Ishikawa (cell line): ENCODE measurements at regions not wholly inside any gene's neighbourhood (a gene's known extent, or its start where the extent isn't known, plus 50 kb on each side); places are given as distances from the start of the nearest gene placed in this dataset.

Source experiments
- CEBPB ChIP-seq: IDR thresholded peaks from 2 replicates; pipeline ENCODE4 v1.6.1; 2012
- CREB1 ChIP-seq: IDR thresholded peaks from 2 replicates; pipeline ENCODE4 v1.6.1; 2012; ENCODE audit warnings: low read depth
- EP300 ChIP-seq: IDR thresholded peaks from 2 replicates; pipeline ENCODE4 v1.6.1; 2012; ENCODE audit warnings: borderline replicate concordance
- FOXM1 ChIP-seq: IDR thresholded peaks from 2 replicates; pipeline ENCODE4 v1.6.1; 2012; ENCODE audit warnings: low read depth, borderline replicate concordance
- RAD21 ChIP-seq: IDR thresholded peaks from 2 replicates; pipeline ENCODE4 v1.6.1; 2012; ENCODE audit warnings: low read depth
- TAF1 ChIP-seq: IDR thresholded peaks from 2 replicates; pipeline ENCODE4 v1.6.1; 2012; ENCODE audit warnings: low read depth, mild to moderate bottlenecking
- TCF12 ChIP-seq: IDR thresholded peaks from 2 replicates; pipeline ENCODE4 v1.6.1; 2012; ENCODE audit warnings: low read depth
- TEAD4 ChIP-seq: IDR thresholded peaks from 2 replicates; pipeline ENCODE4 v1.6.1; 2012
- YY1 ChIP-seq: IDR thresholded peaks from 2 replicates; pipeline ENCODE4 v1.6.1; 2012; ENCODE audit warnings: low read depth
- ZBTB7A ChIP-seq: IDR thresholded peaks from 2 replicates; pipeline ENCODE4 v1.6.1; 2012; ENCODE audit warnings: low read depth
- TF ChIP-seq, protein P1 (sequence below): IDR thresholded peaks from 2 replicates; pipeline ENCODE4 v1.6.1; 2012; ENCODE audit warnings: low read depth, mild to moderate bottlenecking
- TF ChIP-seq, protein P2 (sequence below): IDR thresholded peaks from 2 replicates; pipeline ENCODE4 v1.6.1; 2012

DNA sequence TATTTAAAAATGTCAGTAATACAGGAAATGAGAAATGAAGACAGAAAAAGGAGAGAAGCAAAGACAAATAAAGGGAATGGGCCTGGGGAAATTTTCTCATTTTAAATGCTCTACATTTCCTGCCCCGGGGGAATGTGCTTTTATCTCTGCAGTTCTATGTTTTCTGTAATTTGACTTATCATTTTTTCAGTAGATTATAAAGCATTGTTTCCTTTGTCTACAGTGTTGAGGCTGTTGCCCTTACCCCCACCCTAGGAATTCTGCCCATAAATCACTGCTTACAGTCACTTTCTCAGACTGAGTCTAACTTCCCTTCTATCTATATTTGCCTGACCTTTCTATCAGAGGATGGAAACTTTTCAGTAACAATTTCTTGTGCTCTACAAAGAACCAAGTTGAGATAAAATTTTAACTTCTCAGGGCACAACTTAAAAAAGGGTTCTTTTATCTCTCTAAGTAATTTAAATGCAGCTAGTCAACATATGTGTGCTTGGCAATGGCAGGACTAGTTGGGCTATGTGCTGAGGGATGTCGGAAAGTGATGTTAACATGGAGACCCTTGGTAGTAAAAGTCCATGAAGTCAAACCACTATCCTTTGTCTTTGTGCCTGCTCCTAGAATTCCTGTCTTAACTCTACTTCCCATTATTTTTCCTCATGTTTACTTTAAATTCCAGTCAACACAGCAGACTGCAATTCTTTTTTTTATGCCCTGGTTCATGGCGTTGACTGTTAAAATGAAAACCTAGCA, 146.5 kb upstream of the MMADHC start:
- TF ChIP-seq CEBPB: no peak
- no peak for TF ChIP-seq CREB1
- TF ChIP-seq RAD21: no peak
- TF ChIP-seq EP300: peak; percentile 44; the same call in 1 of the 2 replicates
- TF ChIP-seq, protein P1, sequence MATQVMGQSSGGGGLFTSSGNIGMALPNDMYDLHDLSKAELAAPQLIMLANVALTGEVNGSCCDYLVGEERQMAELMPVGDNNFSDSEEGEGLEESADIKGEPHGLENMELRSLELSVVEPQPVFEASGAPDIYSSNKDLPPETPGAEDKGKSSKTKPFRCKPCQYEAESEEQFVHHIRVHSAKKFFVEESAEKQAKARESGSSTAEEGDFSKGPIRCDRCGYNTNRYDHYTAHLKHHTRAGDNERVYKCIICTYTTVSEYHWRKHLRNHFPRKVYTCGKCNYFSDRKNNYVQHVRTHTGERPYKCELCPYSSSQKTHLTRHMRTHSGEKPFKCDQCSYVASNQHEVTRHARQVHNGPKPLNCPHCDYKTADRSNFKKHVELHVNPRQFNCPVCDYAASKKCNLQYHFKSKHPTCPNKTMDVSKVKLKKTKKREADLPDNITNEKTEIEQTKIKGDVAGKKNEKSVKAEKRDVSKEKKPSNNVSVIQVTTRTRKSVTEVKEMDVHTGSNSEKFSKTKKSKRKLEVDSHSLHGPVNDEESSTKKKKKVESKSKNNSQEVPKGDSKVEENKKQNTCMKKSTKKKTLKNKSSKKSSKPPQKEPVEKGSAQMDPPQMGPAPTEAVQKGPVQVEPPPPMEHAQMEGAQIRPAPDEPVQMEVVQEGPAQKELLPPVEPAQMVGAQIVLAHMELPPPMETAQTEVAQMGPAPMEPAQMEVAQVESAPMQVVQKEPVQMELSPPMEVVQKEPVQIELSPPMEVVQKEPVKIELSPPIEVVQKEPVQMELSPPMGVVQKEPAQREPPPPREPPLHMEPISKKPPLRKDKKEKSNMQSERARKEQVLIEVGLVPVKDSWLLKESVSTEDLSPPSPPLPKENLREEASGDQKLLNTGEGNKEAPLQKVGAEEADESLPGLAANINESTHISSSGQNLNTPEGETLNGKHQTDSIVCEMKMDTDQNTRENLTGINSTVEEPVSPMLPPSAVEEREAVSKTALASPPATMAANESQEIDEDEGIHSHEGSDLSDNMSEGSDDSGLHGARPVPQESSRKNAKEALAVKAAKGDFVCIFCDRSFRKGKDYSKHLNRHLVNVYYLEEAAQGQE: no peak
- TF ChIP-seq, protein P2, sequence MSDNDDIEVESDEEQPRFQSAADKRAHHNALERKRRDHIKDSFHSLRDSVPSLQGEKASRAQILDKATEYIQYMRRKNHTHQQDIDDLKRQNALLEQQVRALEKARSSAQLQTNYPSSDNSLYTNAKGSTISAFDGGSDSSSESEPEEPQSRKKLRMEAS: no peak
- TF ChIP-seq TCF12: no peak
- no peak for TF ChIP-seq FOXM1
- no peak for TF ChIP-seq ZBTB7A
- no peak for TF ChIP-seq YY1
- TF ChIP-seq TAF1: no peak
- peak; percentile 99 for TF ChIP-seq TEAD4
